H1 (cell line): ENCODE measurements at regions not wholly inside any gene's neighbourhood (a gene's known extent, or its start where the extent isn't known, plus 50 kb on each side); places are given as distances from the start of the nearest gene placed in this dataset.

Experiments used
- CBX5 ChIP-seq: fragments of 300-800, 300-1000 bp; sonication (generic); IDR thresholded peaks from 2 replicates; pipeline ENCODE4 v1.7.1; 2016; ENCODE audit warnings: antibody characterized with exemption, low read length, low read depth
- CTCF ChIP-seq, 3 experiments: IDR thresholded peaks; 1 replicate in 2 of 3; 2 replicates in 1 of 3; pipeline versions ENCODE4 v1.5.1 to v1.6.1; 2011; ENCODE audit warnings: low read length in 3 of 3, mild to moderate bottlenecking in 3 of 3, inconsistent platforms in 2 of 3, low read depth in 1 of 3, moderate library complexity in 1 of 3; ENCODE audit not compliant: insufficient read depth in 1 of 3; ENCODE audit errors: control extremely low read depth in 1 of 3
- EP300 ChIP-seq, 2 experiments: IDR thresholded peaks; 1 replicate in 1 of 2; 2 replicates in 1 of 2; pipeline ENCODE4 v1.6.1; 2011 to 2012; ENCODE audit warnings: low read depth in 2 of 2, low read length in 2 of 2, mild to moderate bottlenecking in 2 of 2, borderline replicate concordance in 1 of 2, inconsistent platforms in 1 of 2, moderate library complexity in 1 of 2
- HDAC6 ChIP-seq: IDR thresholded peaks from one replicate; pipeline ENCODE4 v1.7.1; 2012; ENCODE audit warnings: low read depth, mild to moderate bottlenecking, inconsistent platforms, low read length, moderate library complexity
- POLR2A ChIP-seq, 2 experiments: IDR thresholded peaks; 1 replicate in 1 of 2; 2 replicates in 1 of 2; pipeline ENCODE4 v1.6.1; 2011; ENCODE audit warnings: low read depth in 2 of 2, low read length in 2 of 2, mild to moderate bottlenecking in 2 of 2; ENCODE audit errors: control extremely low read depth in 1 of 2
- TEAD4 ChIP-seq: IDR thresholded peaks from 2 replicates; pipeline ENCODE4 v1.6.1; 2012; ENCODE audit warnings: low read depth, low read length, inconsistent platforms, mixed read lengths

- TF ChIP-seq TEAD4 (no peak), HDAC6 (no peak), CBX5 (no peak), EP300 (IDR thresholded peaks at IDR 0.05; ENCODE audit: borderline replicate concordance in 1 of 2, low read depth in 2 of 2, low read length in 2 of 2) (no peak), CTCF (IDR thresholded peaks at IDR 0.05; ENCODE audit: control extremely low read depth in 1 of 3, insufficient read depth in 1 of 3, low read depth in 1 of 3, low read length in 3 of 3) (no peak), POLR2A (IDR thresholded peaks at IDR 0.05; ENCODE audit: control extremely low read depth in 1 of 2, low read depth in 2 of 2, low read length in 2 of 2) (no peak)
Observed at GRCh38 chr5:37936091-37936490, 96.2 kb upstream of the GDNF start.
